ENCODE measurements at regions not wholly inside any gene's neighbourhood (a gene's known extent, or its start where the extent isn't known, plus 50 kb on each side); places are given as distances from the start of the nearest gene placed in this dataset.

DNA sequence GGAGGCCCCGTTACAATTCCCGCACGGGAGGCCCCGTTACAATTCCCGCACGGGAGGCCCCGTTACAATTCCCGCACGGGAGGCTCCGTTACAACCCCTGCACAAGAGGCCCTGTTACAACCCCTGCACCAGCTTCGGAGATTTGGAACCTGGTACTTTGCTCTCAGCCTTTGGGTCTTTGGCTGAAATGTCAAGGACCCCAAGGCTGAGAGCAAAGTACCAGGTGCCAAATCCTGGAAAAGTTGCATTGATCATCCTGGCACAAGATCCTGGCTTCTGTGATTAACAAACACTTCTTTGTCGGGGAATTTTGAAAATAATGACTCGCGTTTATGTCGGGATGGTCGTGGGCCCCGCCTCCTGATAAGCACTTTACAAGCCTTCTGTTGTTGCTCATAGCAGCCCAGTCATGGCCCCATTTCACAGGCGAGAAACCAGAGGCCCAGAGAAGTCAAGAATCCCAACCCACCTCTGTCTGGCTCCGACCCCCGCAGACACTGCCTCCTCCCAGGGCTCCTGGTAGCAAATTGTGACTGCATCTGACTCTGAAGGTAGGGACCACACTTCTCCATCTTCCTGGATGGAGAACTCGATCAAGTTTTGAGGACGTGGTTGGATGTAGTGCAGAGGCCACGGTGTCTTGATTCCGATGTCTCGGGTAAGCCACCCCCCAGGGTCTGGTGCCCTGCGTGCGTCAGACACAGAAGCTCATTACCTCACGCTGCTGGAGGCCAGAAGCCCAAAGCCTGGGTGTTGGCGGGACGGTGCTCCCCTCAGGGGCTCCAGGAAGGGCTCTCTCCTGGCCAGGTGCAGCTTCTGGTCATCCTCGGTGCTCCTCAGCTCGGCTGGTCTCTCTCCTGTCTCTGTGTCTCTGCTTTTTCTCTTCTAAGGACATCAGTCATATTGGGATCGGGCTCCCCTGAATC is 60.3 kb downstream of the ADRA2C start:
- no peaks in the 10 kb centered on the region for H3K36me3 ChIP-seq (replicated peaks; ENCODE audit: insufficient read depth, low read length)
- H3K79me2 ChIP-seq (ENCODE audit: low read length) = no peaks in the 10 kb centered on the region
- H3K4me1 ChIP-seq (ENCODE audit: low read length) = no peaks in the 10 kb centered on the region
- no peaks in the 10 kb centered on the region for H3K9me3 ChIP-seq (replicated peaks; ENCODE audit: insufficient read depth, low read length)
- DNase-seq = no peak
- H3F3A ChIP-seq (ENCODE audit: insufficient read depth, low read length) = no peaks in the 10 kb centered on the region
- H3K4me2 ChIP-seq (ENCODE audit: low read depth, low read length) = no peak overlapping the region
- TF ChIP-seq EZH2 (optimal IDR thresholded peaks at IDR 0.05; ENCODE audit: low read depth, low read length) (no peak), EZH2phosphoT487 (IDR thresholded peaks at IDR 0.05; ENCODE audit: low read length) (no peak; the same call in 1 of the 2 replicates)
- TF ChIP-seq, protein P1, sequence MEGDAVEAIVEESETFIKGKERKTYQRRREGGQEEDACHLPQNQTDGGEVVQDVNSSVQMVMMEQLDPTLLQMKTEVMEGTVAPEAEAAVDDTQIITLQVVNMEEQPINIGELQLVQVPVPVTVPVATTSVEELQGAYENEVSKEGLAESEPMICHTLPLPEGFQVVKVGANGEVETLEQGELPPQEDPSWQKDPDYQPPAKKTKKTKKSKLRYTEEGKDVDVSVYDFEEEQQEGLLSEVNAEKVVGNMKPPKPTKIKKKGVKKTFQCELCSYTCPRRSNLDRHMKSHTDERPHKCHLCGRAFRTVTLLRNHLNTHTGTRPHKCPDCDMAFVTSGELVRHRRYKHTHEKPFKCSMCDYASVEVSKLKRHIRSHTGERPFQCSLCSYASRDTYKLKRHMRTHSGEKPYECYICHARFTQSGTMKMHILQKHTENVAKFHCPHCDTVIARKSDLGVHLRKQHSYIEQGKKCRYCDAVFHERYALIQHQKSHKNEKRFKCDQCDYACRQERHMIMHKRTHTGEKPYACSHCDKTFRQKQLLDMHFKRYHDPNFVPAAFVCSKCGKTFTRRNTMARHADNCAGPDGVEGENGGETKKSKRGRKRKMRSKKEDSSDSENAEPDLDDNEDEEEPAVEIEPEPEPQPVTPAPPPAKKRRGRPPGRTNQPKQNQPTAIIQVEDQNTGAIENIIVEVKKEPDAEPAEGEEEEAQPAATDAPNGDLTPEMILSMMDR (IDR thresholded peaks at IDR 0.05; ENCODE audit: low read length) = no peak
- no peaks in the 10 kb centered on the region for H3K9me2 ChIP-seq (replicated peaks; ENCODE audit: insufficient read depth, low read length)
- no peaks in the 10 kb centered on the region for H4K20me1 ChIP-seq (ENCODE audit: insufficient read depth, low read length)
- H3K9ac ChIP-seq (ENCODE audit: low read length) = no peak overlapping the region
- no peak overlapping the region for H3K27ac ChIP-seq (ENCODE audit: low read length)
- H3K27me3 ChIP-seq (replicated peaks; ENCODE audit: insufficient read depth, low read length) = peaks cover 100% of the 10 kb centered on the region
- H2AFZ ChIP-seq (ENCODE audit: low read length) = no peak overlapping the region
- no peak overlapping the region for H3K4me3 ChIP-seq (ENCODE audit: low read length)

DNA sequence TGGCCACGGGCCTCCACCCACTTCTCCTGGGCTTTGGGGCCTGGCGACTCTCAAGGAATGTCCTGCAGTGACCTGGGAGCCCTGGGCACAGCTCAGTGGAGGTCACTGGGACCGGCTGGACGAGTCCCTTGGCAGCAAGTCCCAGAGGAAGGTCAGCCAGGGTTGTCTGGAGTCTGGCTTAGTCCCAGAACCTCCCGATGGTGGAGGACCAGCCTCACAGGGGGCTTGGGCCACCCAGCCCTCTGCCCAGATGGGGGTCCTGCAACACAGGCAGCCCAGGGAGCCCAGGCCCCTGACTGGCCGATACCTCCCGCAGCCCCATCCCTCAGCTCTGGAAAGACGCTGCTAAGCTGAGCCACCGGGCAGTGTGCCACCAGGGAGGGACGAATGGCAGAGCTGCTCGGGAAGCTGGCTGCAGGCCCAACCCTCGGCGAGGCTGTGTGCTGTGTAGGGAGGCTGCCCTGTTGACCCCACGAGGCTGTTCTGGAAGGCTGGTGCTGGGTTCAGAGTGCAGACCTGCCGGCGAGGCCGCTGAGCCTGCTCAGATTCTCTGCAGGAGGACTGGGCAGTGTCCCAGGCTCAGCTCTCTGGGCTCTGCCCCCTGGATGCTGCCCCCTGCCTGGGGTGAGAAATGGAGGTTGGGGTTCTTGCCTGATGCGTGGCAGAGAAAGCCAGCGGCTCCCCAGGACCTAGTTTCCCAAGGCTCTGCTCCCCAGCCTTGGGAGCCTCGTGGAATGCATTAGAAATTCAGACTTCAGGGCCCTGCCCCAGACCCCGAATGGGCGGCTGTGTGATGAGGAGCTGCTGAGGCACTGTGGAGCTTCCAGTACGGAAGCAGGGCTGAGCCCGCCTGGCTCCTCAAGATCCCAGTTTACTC is 61.7 kb downstream of the ADRA2C start:
- H3K79me2 ChIP-seq (ENCODE audit: low read length) = no peaks in the 10 kb centered on the region
- H3F3A ChIP-seq (ENCODE audit: insufficient read depth, low read length) = no peaks in the 10 kb centered on the region
- H3K36me3 ChIP-seq (replicated peaks; ENCODE audit: insufficient read depth, low read length) = no peaks in the 10 kb centered on the region
- TF ChIP-seq, protein P1 (IDR thresholded peaks at IDR 0.05; ENCODE audit: low read length) = no peak
- TF ChIP-seq EZH2phosphoT487 (IDR thresholded peaks at IDR 0.05; ENCODE audit: low read length) (no peak), EZH2 (optimal IDR thresholded peaks at IDR 0.05; ENCODE audit: low read depth, low read length) (no peak)
- no peak overlapping the region for H3K9ac ChIP-seq (ENCODE audit: low read length)
- no peak overlapping the region for H3K4me3 ChIP-seq (ENCODE audit: low read length)
- no peaks in the 10 kb centered on the region for H3K4me1 ChIP-seq (ENCODE audit: low read length)
- H3K27me3 ChIP-seq (replicated peaks; ENCODE audit: insufficient read depth, low read length) = peaks cover 99% of the 10 kb centered on the region
- no peak for DNase-seq
- no peak overlapping the region for H3K4me2 ChIP-seq (ENCODE audit: low read depth, low read length)
- no peaks in the 10 kb centered on the region for H4K20me1 ChIP-seq (ENCODE audit: insufficient read depth, low read length)
- H3K9me2 ChIP-seq (replicated peaks; ENCODE audit: insufficient read depth, low read length) = no peaks in the 10 kb centered on the region
- H3K9me3 ChIP-seq (replicated peaks; ENCODE audit: insufficient read depth, low read length) = no peaks in the 10 kb centered on the region
- no peak overlapping the region for H3K27ac ChIP-seq (ENCODE audit: low read length)
- H2AFZ ChIP-seq (ENCODE audit: low read length) = no peak overlapping the region

DNA sequence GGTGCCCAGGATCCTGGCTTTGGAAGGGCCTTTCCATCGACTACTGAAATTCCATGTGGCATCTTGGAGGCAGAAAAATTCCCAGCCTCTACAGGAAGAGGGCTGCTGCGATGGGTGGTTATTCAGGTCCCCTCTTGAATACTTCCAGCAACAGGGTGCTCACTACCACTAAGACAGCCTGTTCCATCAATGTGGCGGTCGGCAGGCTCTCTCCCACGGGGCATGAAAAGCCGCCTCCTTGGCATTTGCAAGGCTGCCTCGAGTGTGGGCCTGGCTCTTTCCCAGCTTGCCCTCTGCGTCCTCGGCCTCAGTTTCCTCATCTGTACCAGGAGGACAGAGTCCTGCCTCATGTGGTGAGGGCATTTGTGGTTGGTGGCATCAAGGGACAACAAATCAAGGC is 62.4 kb downstream of the ADRA2C start:
- H3K9me3 ChIP-seq (replicated peaks; ENCODE audit: insufficient read depth, low read length) = no peaks in the 10 kb centered on the region
- H3K27ac ChIP-seq (ENCODE audit: low read length) = no peak overlapping the region
- H3K4me1 ChIP-seq (ENCODE audit: low read length) = no peaks in the 10 kb centered on the region
- H3K9me2 ChIP-seq (replicated peaks; ENCODE audit: insufficient read depth, low read length) = no peaks in the 10 kb centered on the region
- TF ChIP-seq, protein P1 (IDR thresholded peaks at IDR 0.05; ENCODE audit: low read length) = no peak
- TF ChIP-seq EZH2phosphoT487 (IDR thresholded peaks at IDR 0.05; ENCODE audit: low read length) (no peak), EZH2 (optimal IDR thresholded peaks at IDR 0.05; ENCODE audit: low read depth, low read length) (no peak)
- H3F3A ChIP-seq (ENCODE audit: insufficient read depth, low read length) = no peaks in the 10 kb centered on the region
- H3K27me3 ChIP-seq (replicated peaks; ENCODE audit: insufficient read depth, low read length) = peaks cover 97% of the 10 kb centered on the region
- no peak overlapping the region for H3K4me2 ChIP-seq (ENCODE audit: low read depth, low read length)
- no peak overlapping the region for H3K9ac ChIP-seq (ENCODE audit: low read length)
- DNase-seq = no peak
- H4K20me1 ChIP-seq (ENCODE audit: insufficient read depth, low read length) = no peaks in the 10 kb centered on the region
- H3K4me3 ChIP-seq (ENCODE audit: low read length) = no peak overlapping the region
- H3K36me3 ChIP-seq (replicated peaks; ENCODE audit: insufficient read depth, low read length) = no peaks in the 10 kb centered on the region
- H2AFZ ChIP-seq (ENCODE audit: low read length) = no peak overlapping the region
- H3K79me2 ChIP-seq (ENCODE audit: low read length) = no peaks in the 10 kb centered on the region
